ENCODE measurements at regions not wholly inside any gene's neighbourhood (a gene's known extent, or its start where the extent isn't known, plus 50 kb on each side); places are given as distances from the start of the nearest gene placed in this dataset.

DNA sequence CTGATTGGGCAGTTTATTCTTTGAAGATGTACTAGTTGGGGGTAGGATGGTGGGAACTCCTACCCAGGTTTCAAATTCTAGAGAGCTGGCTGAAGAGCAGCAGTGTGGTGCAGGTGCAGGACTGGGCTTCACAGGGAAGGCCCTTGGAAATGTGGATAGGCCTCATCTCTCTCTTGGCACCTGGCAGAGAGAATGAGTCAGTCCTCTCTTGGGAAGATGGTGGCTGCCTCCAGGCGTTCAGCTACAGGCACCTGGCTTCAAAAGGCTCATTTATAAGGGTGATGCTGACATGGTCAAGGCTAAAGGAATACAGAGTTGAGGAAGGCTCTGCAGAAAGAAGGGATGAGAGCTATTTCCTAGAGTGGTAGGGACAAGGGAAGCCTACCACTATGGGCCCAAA, 179.7 kb upstream of the VASH1 start:
- Histone ChIP-seq H3K36me3 (ENCODE audit: control insufficient read depth, insufficient read depth, low read length) (no peaks in the 10 kb centered on the region), H3K4me1 (ENCODE audit: control insufficient read depth, insufficient read depth, low read length) (no peaks in the 10 kb centered on the region), H3K27me3 (ENCODE audit: control insufficient read depth, insufficient read depth, low read length) (no peaks in the 10 kb centered on the region), H3K27ac (ENCODE audit: low read length) (no peak overlapping the region), H3K4me3 (ENCODE audit: low read length) (no peak overlapping the region), H3K9me3 (ENCODE audit: control insufficient read depth, insufficient read depth, low read length) (no peaks in the 10 kb centered on the region)
- Mint-ChIP-seq H3K4me3 (no peak overlapping the region), H3K27me3 (ENCODE audit: low read depth in 2 of 2) (peaks cover 3 to 8% of the 10 kb centered on the region in 2 donors), H3K4me1 (no peaks in the 10 kb centered on the region), H3K36me3 (no peaks in the 10 kb centered on the region), H3K27ac (no peak overlapping the region), H3K9me3 (no peaks in the 10 kb centered on the region)
- no peak for TF ChIP-seq CTCF (IDR thresholded peaks at IDR 0.05)
- WGBS (ENCODE audit: insufficient coverage), result 96% methylated on average over 1 of the region's 1 CpG
- ATAC-seq (no peak), DNase-seq (no peak)
- intact Hi-C loops (cut with micrococcal nuclease), result no loop called here

DNA sequence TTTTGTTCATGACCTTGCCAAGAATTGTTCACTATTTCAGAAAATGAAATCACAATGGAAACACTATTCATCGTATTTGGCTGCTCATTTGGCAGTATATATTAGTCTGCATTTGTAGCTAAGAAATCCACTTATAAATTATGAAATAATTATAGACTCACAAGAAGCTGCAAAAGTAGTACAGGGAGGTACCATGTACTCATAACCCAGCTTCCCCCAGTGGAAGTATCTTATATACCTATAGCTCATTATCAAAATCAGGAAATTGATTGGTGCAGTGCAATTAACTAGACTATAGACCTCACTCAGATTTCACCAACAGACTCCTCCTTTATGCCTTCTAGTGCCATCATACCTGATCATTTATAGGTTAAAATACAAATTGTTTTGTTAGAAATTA, 178.8 kb upstream of the VASH1 start:
- no CpG with 5 or more reads among the region's 1 CpG for WGBS (ENCODE audit: insufficient coverage)
- no peak for DNase-seq
- Mint-ChIP-seq H3K9me3 (no peaks in the 10 kb centered on the region), H3K27ac (no peak overlapping the region), H3K36me3 (no peaks in the 10 kb centered on the region), H3K27me3 (ENCODE audit: low read depth in 2 of 2) (peaks cover 3 to 4% of the 10 kb centered on the region in 2 donors), H3K4me3 (no peak overlapping the region), H3K4me1 (no peaks in the 10 kb centered on the region)
- Histone ChIP-seq H3K4me3 (ENCODE audit: low read length) (no peak overlapping the region), H3K27me3 (ENCODE audit: control insufficient read depth, insufficient read depth, low read length) (no peaks in the 10 kb centered on the region), H3K36me3 (ENCODE audit: control insufficient read depth, insufficient read depth, low read length) (no peaks in the 10 kb centered on the region), H3K27ac (ENCODE audit: low read length) (no peak overlapping the region), H3K9me3 (ENCODE audit: control insufficient read depth, insufficient read depth, low read length) (no peaks in the 10 kb centered on the region), H3K4me1 (ENCODE audit: control insufficient read depth, insufficient read depth, low read length) (no peaks in the 10 kb centered on the region)
- no peak for ATAC-seq
- no peak for TF ChIP-seq CTCF (IDR thresholded peaks at IDR 0.05)
- intact Hi-C loops (cut with micrococcal nuclease), result no loop called here

GRCh38 chr14:76583174-76583573, 178.1 kb upstream of the VASH1 start:
- peaks cover 0 to 3% of the 10 kb centered on the region in 2 donors for H3K27me3 Mint-ChIP-seq (ENCODE audit: low read depth in 2 of 2)
- WGBS (ENCODE audit: insufficient coverage), result 84% methylated on average over 1 of the region's 1 CpG
- H3K36me3 Mint-ChIP-seq, result no peaks in the 10 kb centered on the region
- no peak overlapping the region for H3K27ac Mint-ChIP-seq
- H3K4me1 Mint-ChIP-seq, result no peaks in the 10 kb centered on the region
- no peak overlapping the region for H3K4me3 ChIP-seq (ENCODE audit: low read length)
- H3K27me3 ChIP-seq (ENCODE audit: control insufficient read depth, insufficient read depth, low read length), result no peaks in the 10 kb centered on the region
- no peaks in the 10 kb centered on the region for H3K9me3 ChIP-seq (ENCODE audit: control insufficient read depth, insufficient read depth, low read length)
- no peaks in the 10 kb centered on the region for H3K36me3 ChIP-seq (ENCODE audit: control insufficient read depth, insufficient read depth, low read length)
- no peak overlapping the region for H3K27ac ChIP-seq (ENCODE audit: low read length)
- intact Hi-C loops (cut with micrococcal nuclease), result no loop called here
- no peaks in the 10 kb centered on the region for H3K9me3 Mint-ChIP-seq
- H3K4me1 ChIP-seq (ENCODE audit: control insufficient read depth, insufficient read depth, low read length), result no peaks in the 10 kb centered on the region
- no peak for TF ChIP-seq CTCF (IDR thresholded peaks at IDR 0.05)
- ATAC-seq, result no peak
- H3K4me3 Mint-ChIP-seq, result no peak overlapping the region
- DNase-seq, result no peak

GRCh38 chr14:76583805-76584204, 177.5 kb upstream of the VASH1 start:
- Mint-ChIP-seq H3K27me3 (ENCODE audit: low read depth in 2 of 2) (peaks cover 0 to 3% of the 10 kb centered on the region in 2 donors), H3K4me3 (no peak overlapping the region), H3K4me1 (no peaks in the 10 kb centered on the region), H3K27ac (no peak overlapping the region), H3K36me3 (no peaks in the 10 kb centered on the region), H3K9me3 (no peaks in the 10 kb centered on the region)
- Histone ChIP-seq H3K4me3 (ENCODE audit: low read length) (no peak overlapping the region), H3K4me1 (ENCODE audit: control insufficient read depth, insufficient read depth, low read length) (no peaks in the 10 kb centered on the region), H3K36me3 (ENCODE audit: control insufficient read depth, insufficient read depth, low read length) (no peaks in the 10 kb centered on the region), H3K27me3 (ENCODE audit: control insufficient read depth, insufficient read depth, low read length) (no peaks in the 10 kb centered on the region), H3K9me3 (ENCODE audit: control insufficient read depth, insufficient read depth, low read length) (no peaks in the 10 kb centered on the region), H3K27ac (ENCODE audit: low read length) (no peak overlapping the region)
- no peak for TF ChIP-seq CTCF (IDR thresholded peaks at IDR 0.05)
- 95% methylated on average over 6 of the region's 6 CpGs for WGBS (ENCODE audit: insufficient coverage)
- no peak for DNase-seq
- intact Hi-C loops (cut with micrococcal nuclease), result no loop called here
- no peak for ATAC-seq
